ENCODE measurements at regions not wholly inside any gene's neighbourhood (a gene's known extent, or its start where the extent isn't known, plus 50 kb on each side); places are given as distances from the start of the nearest gene placed in this dataset.
"Not testable (repeated sequence)": the region's sequence is repeated elsewhere in the genome, so short reads cannot be mapped to it uniquely, and the experiment has no call there.

DNA sequence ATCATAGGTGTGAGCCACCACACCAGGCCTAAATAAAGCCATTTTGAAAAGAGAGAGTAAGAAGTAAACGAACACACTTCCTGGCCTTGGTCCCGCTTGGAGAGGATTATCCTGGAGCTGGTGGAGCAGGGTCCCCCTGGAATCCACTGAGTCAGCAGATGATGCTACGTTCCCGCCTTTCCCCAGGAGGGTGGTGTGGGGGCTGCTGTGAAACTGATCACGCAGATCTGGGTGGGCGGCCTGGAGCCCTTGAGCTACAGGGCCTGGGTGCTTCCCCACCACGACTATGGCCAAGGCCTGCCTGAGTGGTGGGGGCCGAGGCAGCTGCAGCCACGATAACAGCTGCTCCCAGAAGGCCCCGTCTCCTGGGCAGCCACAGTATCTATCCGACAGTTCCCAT lies 407.4 kb upstream of the ZNF722 start:
- H2AFZ ChIP-seq; intact Hi-C loops (cut with micrococcal nuclease; ENCODE audit: unreplicated experiment); H3K36me3 ChIP-seq (ENCODE audit: low read depth); POLR2A ChIA-PET (ENCODE audit: unreplicated experiment); H3K27ac ChIP-seq; BruUV-seq (replicated peaks); DNase-seq; CTCF ChIA-PET; H3K9me3 ChIP-seq (ENCODE audit: insufficient read depth, low read depth); H3K4me3 ChIP-seq; H3K4me2 ChIP-seq; H3K9me2 ChIP-seq (ENCODE audit: insufficient read depth); H3K27me3 ChIP-seq (ENCODE audit: insufficient read depth, low read depth); H4K20me1 ChIP-seq (ENCODE audit: insufficient read depth); H3K4me1 ChIP-seq (replicated peaks; ENCODE audit: insufficient read depth); H3K79me2 ChIP-seq (ENCODE audit: low read depth); H3F3A ChIP-seq (ENCODE audit: insufficient read depth, low read depth): not testable (repeated sequence)

DNA sequence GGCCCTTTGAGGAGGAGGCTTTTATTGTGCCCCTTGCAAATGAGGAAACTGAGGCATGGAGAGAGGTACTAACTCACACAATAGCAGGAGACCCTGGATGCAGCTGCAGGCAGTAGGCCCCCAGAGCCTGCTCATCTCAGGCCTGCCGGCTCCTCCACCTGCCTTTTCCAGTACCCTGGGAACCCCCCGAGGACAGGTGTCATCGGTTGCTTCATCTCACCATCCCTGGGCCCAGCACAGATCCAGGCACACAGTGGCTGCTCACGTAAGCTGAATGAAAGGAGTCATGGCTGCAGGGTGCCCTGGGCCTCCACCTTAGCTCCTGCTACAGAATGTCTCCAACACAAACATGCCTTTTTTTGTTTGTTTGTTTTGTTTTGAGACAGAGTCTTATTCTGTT lies 394.8 kb upstream of the ZNF722 start:
- H3K9me2 ChIP-seq (ENCODE audit: insufficient read depth); H3K4me3 ChIP-seq; H3K79me2 ChIP-seq (ENCODE audit: low read depth); H4K20me1 ChIP-seq (ENCODE audit: insufficient read depth); DNase-seq; POLR2A ChIA-PET (ENCODE audit: unreplicated experiment); H3K27ac ChIP-seq; H3K36me3 ChIP-seq (ENCODE audit: low read depth); intact Hi-C loops (cut with micrococcal nuclease; ENCODE audit: unreplicated experiment); H3K4me1 ChIP-seq (replicated peaks; ENCODE audit: insufficient read depth); H3K9me3 ChIP-seq (ENCODE audit: insufficient read depth, low read depth); H3K4me2 ChIP-seq; BruUV-seq (replicated peaks); CTCF ChIA-PET; H3F3A ChIP-seq (ENCODE audit: insufficient read depth, low read depth); H3K27me3 ChIP-seq (ENCODE audit: insufficient read depth, low read depth); H2AFZ ChIP-seq: not testable (repeated sequence)

DNA sequence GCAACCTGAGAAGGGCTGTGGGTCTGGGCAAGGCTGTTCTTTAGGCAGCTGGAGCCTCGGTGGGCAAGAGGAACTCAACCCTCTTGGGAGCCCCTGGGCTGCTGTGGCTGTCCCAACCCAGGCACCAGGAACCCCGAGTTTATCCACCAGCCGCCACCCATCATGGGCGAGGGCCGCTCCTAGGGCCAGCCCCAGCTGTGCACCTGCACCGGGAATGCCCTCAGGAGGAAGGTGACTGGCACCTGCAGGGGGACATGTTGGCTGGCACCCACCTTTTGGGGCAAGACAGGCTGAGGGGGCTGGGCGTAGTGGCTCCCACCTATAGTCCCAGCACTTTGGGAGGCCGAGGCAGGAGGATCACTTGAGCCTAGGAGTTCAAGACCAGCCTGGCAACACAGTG lies 393.8 kb upstream of the ZNF722 start:
- H3K79me2 ChIP-seq (ENCODE audit: low read depth); H3K9me3 ChIP-seq (ENCODE audit: insufficient read depth, low read depth); CTCF ChIA-PET; POLR2A ChIA-PET (ENCODE audit: unreplicated experiment); DNase-seq; H3K27me3 ChIP-seq (ENCODE audit: insufficient read depth, low read depth); H4K20me1 ChIP-seq (ENCODE audit: insufficient read depth); intact Hi-C loops (cut with micrococcal nuclease; ENCODE audit: unreplicated experiment); H3F3A ChIP-seq (ENCODE audit: insufficient read depth, low read depth); BruUV-seq (replicated peaks); H3K27ac ChIP-seq; H3K4me3 ChIP-seq; H3K9me2 ChIP-seq (ENCODE audit: insufficient read depth); H3K4me1 ChIP-seq (replicated peaks; ENCODE audit: insufficient read depth); H3K36me3 ChIP-seq (ENCODE audit: low read depth); H2AFZ ChIP-seq; H3K4me2 ChIP-seq: not testable (repeated sequence)

DNA sequence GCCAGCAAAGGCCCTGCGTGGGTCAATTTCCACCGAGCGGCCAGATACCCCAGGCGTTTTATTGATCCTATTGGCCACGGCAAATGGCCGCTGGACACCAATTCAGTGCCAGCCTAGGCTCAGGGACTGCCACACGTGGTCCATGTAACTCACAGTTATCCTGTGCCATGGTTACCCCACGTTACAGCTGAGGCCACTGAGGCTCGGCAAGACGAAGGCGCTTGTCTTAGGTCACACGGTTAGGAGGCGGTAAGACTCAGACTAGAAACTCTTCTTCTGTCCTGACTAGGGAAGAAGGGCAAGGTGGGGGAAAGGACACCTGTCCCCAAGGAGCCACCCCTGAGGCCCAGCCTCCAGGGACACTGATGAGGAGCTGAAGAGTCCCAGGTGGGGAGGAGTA lies 381.1 kb upstream of the ZNF722 start:
- H3K4me2 ChIP-seq; DNase-seq; BruUV-seq (replicated peaks); H3K4me3 ChIP-seq; H4K20me1 ChIP-seq (ENCODE audit: insufficient read depth); H3K36me3 ChIP-seq (ENCODE audit: low read depth); H3K27me3 ChIP-seq (ENCODE audit: insufficient read depth, low read depth); H3K9me3 ChIP-seq (ENCODE audit: insufficient read depth, low read depth); H3K4me1 ChIP-seq (replicated peaks; ENCODE audit: insufficient read depth); CTCF ChIA-PET; H3K27ac ChIP-seq; POLR2A ChIA-PET (ENCODE audit: unreplicated experiment); intact Hi-C loops (cut with micrococcal nuclease; ENCODE audit: unreplicated experiment); H3K9me2 ChIP-seq (ENCODE audit: insufficient read depth); H3F3A ChIP-seq (ENCODE audit: insufficient read depth, low read depth); H2AFZ ChIP-seq; H3K79me2 ChIP-seq (ENCODE audit: low read depth): not testable (repeated sequence)

DNA sequence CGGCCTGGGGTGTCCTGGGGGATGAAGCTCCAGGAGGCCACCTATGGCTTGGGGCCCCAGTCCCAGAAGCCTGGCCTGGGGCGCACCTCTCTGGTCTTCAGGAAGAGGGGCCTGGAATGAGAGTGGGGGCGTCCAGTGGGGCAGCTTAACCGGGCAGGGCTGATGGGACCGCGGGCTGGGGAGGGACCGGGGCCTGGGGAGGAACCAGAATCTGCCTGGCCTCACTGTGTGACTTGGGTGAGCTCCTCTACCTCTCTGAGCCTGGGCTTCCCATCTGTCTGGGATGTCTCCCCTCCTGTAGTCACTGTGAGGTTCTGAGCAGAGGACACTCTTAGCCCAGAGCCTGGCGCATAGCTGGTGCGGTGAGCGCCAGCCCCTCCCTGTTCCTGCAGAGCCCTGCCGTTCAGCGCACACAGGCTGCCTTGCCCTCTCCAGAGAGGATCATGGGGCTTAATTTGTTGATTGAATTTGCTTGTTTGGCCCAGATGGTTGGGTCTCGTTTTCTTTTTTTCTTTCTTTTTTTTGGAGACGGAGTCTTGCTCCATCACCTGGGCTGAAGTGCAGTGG lies 378.4 kb upstream of the ZNF722 start:
- intact Hi-C loops (cut with micrococcal nuclease; ENCODE audit: unreplicated experiment) = not testable (repeated sequence)

DNA sequence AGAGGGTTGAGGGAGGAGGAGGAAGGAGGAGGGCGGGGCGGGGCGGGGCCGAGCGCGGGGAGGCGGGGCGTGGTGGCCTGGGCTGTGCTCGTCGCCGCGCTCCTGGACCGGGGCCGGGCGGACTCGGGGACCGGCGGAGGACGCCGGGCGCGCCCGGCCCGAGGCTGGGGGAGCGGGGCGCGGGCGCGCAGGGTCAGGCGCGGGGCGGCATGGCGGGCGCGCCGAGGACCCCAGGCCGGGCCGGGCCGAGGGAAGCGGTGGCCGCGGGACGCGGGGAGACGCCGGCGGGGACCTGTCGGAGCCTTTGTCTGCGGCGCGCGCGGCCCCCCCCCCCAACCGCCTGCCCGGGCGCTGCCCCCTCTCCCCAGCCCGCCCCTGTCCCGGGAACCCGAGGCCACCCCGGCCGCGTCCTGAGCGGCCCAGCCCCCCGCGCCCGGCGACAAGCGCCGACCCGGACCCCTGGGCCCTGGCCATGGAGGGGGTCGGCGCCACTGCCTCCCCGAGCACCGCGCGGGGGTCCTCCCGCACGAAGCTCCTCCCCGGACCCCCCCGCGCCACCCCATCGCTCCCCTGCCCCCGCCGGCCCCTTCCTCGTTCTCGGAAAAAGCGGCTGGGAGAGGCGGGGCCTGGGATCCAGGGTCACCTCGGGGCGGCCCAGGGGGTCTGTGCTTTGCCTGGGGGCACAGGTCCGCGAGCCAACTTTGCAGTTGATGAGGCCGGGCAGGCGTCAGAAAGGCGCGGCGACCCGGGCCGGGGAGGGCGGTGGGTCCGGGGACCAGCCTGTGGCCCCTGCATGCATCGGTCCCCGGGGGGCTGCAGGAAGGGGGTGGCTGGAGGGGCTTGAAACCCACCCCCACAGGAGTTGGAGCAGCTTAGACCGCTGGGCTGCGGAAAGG lies 370.8 kb upstream of the ZNF722 start:
- POLR2A ChIA-PET (ENCODE audit: unreplicated experiment); H3K4me3 ChIP-seq; BruUV-seq (replicated peaks): not testable (repeated sequence)

More for the DNA sequence above, 378.4 kb upstream of the ZNF722 start:
- H2AFZ ChIP-seq; H3K79me2 ChIP-seq (ENCODE audit: low read depth); H3K4me1 ChIP-seq (replicated peaks; ENCODE audit: insufficient read depth); CTCF ChIA-PET; H3K4me3 ChIP-seq; H3K4me2 ChIP-seq; H3K27ac ChIP-seq; H3F3A ChIP-seq (ENCODE audit: insufficient read depth, low read depth); H4K20me1 ChIP-seq (ENCODE audit: insufficient read depth); H3K9me2 ChIP-seq (ENCODE audit: insufficient read depth); H3K36me3 ChIP-seq (ENCODE audit: low read depth); DNase-seq; BruUV-seq (replicated peaks); POLR2A ChIA-PET (ENCODE audit: unreplicated experiment); H3K27me3 ChIP-seq (ENCODE audit: insufficient read depth, low read depth); H3K9me3 ChIP-seq (ENCODE audit: insufficient read depth, low read depth): not testable (repeated sequence)

DNA sequence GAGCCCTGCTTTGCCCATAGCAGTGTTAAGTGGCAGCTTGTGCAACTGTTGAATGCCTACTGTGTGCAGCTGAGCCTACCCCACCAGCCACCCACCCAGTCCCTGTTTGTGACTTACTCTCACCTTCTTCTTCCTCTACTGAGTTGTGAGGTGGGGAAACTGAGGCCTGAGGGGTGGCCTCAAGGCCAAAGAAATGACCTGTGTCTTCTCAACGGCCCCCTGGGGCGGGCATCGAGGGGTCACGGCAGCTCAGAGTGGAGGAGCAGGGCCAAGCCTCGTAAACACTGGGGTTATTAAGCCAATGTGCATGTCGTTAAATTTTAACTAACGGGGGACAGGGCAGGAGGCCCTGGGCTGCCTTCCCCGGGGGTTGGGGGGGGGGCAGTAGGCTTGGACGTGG lies 369.6 kb upstream of the ZNF722 start:
- H3K9me2 ChIP-seq (ENCODE audit: insufficient read depth); H3K4me2 ChIP-seq; H3K27ac ChIP-seq; H3K27me3 ChIP-seq (ENCODE audit: insufficient read depth, low read depth); intact Hi-C loops (cut with micrococcal nuclease; ENCODE audit: unreplicated experiment); BruUV-seq (replicated peaks); H2AFZ ChIP-seq; H3K4me1 ChIP-seq (replicated peaks; ENCODE audit: insufficient read depth); H3K9me3 ChIP-seq (ENCODE audit: insufficient read depth, low read depth); H3F3A ChIP-seq (ENCODE audit: insufficient read depth, low read depth); CTCF ChIA-PET; H3K4me3 ChIP-seq; H3K79me2 ChIP-seq (ENCODE audit: low read depth); H4K20me1 ChIP-seq (ENCODE audit: insufficient read depth); POLR2A ChIA-PET (ENCODE audit: unreplicated experiment); DNase-seq; H3K36me3 ChIP-seq (ENCODE audit: low read depth): not testable (repeated sequence)

More for the DNA sequence above, 370.8 kb upstream of the ZNF722 start:
- H3K9me2 ChIP-seq (ENCODE audit: insufficient read depth); H3K79me2 ChIP-seq (ENCODE audit: low read depth); H3K27me3 ChIP-seq (ENCODE audit: insufficient read depth, low read depth); H2AFZ ChIP-seq; H3K4me2 ChIP-seq; H4K20me1 ChIP-seq (ENCODE audit: insufficient read depth); DNase-seq; H3K9me3 ChIP-seq (ENCODE audit: insufficient read depth, low read depth); H3F3A ChIP-seq (ENCODE audit: insufficient read depth, low read depth); H3K36me3 ChIP-seq (ENCODE audit: low read depth); H3K27ac ChIP-seq; intact Hi-C loops (cut with micrococcal nuclease; ENCODE audit: unreplicated experiment); H3K4me1 ChIP-seq (replicated peaks; ENCODE audit: insufficient read depth); CTCF ChIA-PET: not testable (repeated sequence)
